Inflammatory macrophage treated with lipopolysaccharide for 1 hour (primary cell): ENCODE measurements at regions not wholly inside any gene's neighbourhood (a gene's known extent, or its start where the extent isn't known, plus 50 kb on each side); places are given as distances from the start of the nearest gene placed in this dataset.
"Not testable (repeated sequence)": the region's sequence is repeated elsewhere in the genome, so short reads cannot be mapped to it uniquely, and the experiment has no call there.

Experiments
- DNase-seq, 2 donors: peaks; one replicate each; pipeline ENCODE4 v3.0.0-alpha.2; 2020 to 2022

DNA sequence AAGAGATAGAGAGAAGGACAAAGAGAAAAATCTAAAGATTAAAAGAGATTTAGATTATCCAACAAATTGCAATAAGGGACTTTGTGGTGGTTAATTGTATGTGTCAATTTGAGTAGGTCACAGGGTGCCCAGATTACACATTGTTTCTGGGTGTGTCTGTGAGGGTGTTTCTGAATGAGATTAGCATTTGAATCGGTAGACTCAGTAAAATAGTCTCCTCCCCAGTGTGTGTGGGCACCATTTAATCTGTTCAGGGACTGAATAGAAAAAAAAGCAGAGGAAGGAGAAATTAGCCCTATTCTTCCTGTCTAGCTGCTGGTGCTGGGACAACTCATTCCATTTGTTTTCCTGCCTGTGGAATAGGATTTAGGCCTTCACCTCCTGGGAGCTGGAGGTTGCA lies 339.8 kb upstream of the EPHA4 start:
- DNase-seq: no peak

DNA sequence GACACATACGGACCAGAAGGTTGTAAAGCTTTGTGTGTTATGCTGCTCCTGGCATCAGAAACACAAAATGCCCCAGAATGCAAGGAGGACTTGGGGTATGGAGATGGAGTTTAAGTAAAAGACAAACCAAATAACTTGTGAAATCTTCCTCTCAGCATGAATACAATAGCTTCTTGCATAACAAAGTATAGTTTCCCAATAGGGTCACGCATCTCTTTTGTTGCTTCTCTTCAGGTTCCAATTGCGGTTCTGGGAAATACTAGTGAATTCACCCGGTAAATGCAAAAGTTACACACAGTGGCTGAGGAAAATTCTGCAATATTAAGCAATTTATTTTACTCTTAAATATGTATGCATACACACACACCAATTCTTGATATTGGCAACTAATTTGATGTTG lies 339.2 kb upstream of the EPHA4 start:
- no peak for DNase-seq

DNA sequence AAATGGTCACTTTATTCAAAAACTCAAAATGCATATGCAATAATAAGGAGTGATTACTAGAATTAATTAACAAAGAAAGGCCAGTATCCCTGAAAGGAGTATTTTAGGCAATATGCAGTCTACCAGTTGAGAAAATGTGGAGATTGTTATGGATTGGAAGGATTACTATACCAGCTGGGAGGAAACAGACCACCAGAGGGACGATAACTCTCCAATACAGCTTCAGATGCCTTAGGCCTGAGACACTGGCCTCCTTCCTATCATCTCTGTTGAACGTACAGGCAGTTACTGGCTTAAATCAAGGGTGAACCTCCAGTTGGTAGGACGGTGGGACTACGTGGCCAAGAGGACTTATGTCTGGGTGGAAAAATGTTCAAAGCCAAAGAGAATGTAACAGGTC lies 336.4 kb upstream of the EPHA4 start:
- no peak for DNase-seq

DNA sequence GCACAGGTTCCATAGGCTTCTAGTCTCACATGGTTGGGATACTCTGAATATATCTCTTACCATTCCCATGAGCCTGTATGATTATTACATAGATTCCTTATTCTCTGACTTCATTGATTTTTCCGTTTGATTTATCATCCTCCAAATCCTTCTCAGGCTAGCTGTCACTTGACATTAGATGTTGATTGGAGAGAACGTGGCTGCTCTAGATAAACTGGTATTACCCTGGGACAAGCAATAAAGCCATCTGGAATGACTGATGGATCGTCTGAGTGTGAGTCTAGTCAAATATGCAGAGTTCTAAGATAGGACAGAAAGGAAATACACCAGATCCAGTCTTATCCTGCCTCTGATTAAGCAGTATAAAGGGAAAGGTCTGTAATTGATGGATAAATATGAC lies 325.6 kb upstream of the EPHA4 start:
- DNase-seq: no peak

DNA sequence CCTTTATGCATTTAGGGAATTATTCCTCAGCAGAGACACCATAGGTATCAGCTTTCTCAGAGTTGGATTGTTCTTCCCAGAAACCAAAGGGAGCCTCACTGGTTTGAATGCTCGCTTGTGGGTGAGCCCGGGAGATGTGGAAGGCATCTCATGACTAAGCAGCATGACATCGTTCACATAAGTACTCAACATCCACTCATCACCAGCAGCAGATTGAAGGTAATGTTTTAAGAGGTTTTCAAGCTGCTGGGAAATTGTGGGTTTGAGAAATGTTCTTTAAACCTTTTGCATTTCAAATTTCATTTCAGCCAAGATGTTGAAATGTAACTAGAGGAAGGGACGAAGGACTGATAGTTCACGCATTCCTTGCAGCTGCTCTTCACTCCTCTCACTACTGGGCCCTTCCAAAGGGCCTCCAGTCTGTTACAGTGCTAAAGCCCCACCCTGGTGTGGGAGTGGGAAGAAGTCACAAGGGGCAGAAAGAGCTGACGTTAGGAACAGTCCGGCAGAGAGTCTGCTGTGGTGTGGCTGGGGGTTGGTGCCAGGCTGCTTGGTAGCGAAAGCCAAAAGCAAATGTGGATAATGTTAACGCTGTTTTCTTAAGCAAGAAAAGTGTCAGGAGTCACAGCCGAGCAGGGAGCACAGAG lies 324.5 kb upstream of the EPHA4 start:
- no peak for DNase-seq

DNA sequence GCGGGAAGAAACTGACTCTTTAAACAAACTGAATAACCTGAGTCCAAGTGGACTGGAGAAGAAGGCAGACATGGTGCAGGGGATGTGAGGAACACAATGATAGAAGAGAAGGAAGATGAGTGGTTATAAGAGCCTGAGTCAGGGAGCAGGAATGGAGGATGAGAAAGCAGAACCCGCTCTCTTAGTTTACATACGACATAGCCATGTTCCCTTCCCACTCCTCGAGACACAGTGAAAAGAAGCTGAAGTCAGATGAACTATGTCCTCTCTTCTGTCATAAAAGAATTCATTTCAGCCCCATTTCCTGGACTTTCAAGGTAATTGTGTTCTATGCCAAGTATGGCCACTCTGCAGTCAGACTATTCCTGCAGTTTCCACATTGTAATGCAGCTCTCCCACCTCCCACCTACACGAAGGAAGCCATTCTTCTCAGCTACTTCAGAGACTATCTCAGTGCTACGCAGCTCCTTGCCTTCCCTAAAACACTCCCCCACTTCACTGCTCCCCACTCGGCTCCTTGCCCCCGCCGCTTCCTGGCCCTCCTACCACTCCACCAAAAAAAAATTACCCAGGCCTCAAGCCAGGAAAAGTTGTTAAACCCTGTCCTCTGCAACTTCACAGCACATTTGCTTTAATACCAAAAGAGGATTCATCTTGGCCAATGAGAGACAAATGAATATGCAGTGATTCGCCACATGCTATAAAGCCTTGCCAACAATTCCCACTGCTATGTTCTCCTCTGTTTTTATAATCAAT lies 323.4 kb upstream of the EPHA4 start:
- DNase-seq: no peak

DNA sequence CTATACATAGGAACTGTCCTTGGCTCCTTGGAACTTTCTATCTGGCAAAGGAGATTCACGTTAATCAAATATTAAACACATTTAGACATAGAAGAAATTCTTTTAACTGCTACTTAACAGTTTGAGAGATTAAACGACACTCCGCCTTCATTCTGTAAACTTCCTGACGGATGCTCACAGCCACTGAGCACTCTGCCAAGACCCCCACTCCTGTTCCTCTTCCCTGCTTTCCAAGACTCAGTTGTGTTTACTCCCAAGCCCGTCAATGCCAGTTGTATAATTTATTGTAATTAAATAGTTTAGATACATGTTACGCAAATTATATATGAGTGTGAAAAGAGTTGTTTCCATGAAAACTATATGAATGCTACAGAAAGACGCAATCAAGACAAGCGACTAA lies 321.4 kb upstream of the EPHA4 start:
- no peak for DNase-seq

DNA sequence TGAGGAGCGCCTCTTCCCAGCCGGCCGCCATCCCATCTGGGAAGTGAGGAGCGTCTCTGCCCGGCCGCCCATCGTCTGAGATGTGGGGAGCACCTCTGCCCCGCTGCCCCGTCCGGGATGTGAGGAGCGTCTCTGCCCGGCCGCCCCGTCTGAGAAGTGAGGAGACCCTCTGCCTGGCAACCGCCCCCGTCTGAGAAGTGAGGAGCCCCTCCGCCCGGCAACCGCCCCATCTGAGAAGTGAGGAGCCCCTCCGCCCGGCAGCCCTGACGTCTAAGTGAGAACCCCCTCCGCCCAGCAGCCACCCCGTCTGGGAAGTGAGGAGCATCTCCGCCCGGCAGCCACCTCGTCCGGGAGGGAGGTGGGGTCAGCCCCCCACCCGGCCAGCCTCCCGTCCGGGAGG lies 319.9 kb upstream of the EPHA4 start:
- DNase-seq: not testable (repeated sequence)

DNA sequence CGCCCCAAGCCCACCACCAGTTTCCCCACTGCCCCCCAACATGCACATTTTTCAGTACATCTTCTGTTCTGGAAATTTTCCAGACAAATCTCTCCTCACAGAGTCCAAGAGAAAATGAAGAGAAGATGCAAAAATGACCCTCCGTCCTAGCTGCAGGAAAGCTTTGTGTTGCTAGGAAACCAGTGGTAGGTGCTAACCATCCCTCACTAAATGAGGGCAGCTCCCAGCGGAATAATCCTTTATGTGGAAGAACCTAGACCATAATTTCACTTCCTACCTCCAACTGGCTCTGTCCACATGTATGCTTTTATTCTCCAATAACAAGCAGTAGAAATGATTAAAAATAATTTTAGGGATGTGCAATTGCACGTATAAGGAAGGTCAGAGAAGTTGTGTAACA lies 311.9 kb upstream of the EPHA4 start:
- DNase-seq: no peak

DNA sequence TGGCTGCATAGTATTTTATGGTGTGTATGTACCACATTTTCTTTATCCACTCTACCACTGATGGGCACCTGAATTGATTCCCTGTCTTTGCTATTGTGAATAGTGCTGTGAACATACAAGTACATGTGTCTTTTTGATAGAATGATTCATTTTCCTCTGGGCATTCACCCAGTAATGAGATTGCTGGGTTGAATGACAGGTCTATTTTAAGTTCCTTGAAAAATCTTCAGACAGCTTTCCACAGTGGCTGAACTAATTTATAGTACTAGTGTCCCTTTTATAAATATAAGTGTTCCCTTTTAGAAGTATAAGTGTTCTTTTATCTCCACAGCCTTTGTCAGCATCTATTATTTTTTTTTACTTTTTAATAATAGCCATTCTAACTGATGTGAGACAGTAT lies 303.9 kb upstream of the EPHA4 start:
- DNase-seq: no peak

DNA sequence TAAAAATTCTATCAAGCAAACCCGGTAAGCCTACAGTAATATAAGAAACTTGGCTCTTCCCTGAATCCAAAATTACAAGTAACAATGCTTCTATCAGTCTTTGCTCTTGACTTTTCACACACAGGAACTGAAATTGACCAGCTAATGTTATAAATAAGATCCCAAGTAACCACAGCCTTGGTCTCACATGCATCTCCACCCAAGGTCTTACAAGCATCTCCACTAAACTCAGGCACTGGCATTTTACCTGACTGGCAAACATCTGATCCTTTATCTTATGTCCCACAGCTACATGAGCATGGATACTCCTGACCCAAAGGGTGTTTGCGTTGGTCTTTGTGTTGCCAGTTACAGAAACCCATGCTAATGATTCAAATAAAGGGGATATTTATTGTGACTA lies 302.3 kb upstream of the EPHA4 start:
- no peak for DNase-seq

DNA sequence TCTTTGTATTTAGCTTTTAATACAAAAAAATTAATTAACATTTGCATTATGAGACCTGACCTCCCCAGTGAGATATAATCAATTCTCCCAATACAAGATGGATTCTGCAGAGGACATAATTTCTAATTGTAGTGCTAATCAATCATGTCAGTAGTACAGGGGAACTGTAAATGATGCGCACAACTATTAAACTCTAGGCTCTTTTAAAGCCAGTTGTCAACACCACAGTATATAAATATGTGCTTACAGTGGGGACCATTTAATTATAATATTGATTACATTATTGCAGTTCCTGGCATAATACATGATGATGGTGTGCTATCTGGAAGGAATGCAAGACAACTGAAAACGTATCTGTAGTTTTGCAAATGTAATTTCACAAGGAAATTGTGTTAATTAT lies 285.6 kb upstream of the EPHA4 start:
- no peak for DNase-seq

DNA sequence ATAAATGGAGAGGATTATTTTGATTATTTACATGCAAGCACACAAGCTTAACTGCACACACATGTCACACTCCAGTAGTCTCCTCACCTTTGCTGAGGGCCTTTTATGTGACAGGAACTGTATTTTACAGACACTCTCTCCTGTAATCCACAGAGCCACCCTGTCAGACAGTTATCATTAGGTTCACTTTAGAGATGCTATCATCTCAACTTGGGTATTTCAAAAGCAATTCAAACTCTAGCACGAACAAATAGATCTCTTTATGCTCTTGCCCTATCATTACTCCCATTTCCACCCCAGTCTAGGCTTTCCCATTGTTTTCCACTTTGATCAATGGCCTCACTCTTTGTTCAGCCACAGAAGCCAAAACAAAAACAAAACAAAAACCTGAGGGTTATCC lies 281.2 kb upstream of the EPHA4 start:
- no peak for DNase-seq

DNA sequence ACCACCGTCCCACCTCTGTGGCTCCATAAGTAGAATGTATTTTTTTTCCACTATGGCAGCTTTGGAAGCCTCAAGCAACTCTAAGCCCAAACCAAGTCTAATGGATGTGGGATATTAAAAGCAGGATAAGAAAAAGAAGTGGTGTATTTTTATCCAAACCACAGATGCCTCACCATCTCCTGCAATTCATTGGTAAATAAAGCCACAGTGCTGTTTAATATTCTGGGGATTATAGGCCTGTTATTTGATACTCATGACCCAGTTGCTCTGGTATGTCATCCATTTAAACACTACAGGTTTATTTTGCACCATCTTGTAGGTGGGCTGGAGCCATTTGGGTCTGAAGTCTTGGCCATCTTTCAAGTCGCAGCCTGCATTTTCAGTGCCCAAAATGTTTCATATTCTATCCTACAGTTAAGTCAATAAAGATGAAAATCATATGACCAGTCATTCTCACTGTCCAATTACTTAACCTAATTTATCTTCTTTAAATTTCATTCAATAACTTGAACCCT lies 279.5 kb upstream of the EPHA4 start:
- DNase-seq: no peak

DNA sequence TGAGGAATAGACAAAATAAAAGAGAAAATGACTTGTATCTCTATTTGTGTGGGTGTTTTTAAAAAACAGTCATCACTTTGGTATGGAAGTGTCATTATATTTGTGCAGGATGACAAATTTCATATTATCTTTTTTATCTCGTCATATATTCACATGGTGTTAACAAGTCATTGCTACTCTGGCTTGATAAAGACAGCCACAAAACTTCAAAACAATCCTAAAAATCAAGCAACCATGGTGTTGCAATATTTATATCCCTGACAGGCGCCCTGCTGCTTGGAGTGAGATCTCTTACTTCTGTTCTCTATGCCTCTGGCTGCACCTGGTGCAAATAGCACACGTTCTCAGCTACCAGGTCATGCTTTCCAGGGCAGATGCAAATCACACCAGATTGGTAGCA lies 278.0 kb upstream of the EPHA4 start:
- DNase-seq: no peak

DNA sequence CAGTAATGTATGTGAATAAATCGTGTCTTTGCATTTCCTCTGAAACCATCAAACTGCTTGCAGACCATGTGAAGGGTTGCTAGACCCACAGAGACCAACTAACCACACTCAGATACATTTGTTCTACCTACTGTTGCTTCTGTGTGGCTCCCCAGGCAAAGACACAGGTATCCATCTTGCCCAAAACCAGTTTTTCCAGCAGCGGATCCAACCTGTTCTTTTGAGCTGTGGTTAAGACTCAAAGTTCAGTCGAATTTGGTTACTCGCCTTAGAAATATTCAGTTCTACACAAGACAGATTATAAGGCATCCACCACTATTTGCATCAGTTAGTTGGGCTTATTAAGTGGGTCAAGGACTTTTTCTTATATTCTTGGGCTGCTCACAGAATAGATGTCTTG lies 276.2 kb upstream of the EPHA4 start:
- DNase-seq: no peak

DNA sequence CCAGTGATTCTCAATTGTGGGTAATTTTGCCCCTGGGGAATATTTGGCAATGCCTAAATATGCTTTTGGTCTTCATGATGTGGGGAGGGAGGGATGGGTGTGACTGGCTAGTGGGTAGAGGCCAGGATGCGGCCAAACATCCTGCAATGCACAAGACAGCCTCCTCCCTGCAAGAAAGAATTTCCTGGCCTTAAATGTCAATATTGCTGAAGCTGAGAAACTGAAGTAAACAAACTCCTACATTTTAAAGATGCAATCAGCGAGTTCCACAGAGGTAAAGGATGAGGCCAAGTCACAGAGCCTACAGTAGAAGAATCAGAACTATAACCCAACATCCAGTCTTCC lies 272.9 kb upstream of the EPHA4 start:
- no peak for DNase-seq

DNA sequence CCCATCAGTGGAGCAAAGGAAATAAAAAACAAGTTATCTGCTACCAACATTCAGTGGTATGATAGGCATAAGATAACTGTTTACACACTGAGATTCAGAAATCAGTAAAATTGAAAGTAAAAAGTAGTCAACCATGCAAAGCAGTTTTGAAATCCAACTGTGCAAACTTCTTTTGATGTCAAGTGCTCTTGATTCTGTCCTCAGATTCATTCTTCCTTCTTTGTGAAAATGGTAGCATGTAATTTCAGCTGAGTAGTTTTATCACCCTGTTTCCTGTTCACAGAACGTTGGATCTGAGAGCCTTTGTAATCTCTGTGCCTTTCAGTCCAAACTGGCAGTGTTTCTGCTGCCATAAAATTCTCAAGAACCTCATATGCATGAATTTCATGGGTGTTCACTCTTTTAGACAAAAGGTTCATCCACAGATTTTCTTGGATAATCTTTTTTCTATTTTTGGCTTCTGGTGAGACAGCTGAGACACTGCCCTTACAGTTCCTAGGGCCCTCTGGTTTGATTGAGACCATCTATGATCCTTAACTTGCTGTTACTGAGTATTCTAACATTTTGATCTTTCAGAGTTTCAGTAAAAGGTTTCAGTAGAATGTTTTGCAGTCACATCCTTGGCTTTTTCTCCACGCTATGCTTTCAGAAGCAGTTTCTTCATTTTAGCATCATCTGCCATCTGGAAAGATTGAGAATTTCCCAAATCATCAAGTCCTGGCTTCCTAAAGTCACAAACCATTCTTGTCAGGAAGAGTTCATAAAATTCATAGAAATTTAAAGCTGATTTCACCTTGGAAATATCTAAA lies 272.3 kb upstream of the EPHA4 start:
- no peak for DNase-seq

DNA sequence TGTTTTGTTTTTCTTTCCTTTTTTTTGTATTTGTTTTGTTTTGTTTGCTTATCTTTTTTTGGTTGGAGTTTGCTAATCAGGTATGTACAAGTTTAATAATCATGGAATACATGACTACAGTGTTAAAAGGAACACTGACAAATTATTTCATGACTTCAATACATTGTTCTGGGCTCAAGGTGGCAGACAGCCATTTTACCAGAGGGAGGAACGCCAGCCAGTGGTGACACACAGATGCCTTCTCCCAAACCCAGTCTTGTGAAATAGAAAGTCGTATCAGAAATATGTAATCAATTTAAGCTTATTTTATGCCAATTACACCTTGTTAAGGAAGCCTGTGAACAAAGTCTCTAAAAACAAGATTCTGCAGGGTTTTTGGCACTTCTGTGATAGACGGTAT lies 264.0 kb upstream of the EPHA4 start:
- DNase-seq: no peak

DNA sequence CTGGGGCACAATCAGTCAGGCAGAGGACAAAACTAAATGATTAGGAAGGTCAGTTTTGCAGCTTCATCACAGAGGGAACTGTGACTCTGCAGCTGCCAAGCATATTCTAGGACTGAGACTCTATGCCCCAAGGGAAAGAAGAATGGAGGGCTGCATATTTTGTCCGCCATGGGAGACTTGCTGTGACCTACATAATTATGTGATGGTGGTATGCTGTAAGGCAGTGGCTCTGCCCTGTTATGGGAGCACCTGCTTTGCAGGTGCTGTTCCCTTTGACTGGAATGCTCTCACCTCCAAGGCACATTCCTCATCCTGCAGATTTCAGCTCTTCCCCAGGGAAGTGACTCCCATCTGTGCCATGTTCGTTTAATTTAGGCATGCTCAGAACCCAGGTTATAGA lies 261.9 kb upstream of the EPHA4 start:
- DNase-seq: no peak

DNA sequence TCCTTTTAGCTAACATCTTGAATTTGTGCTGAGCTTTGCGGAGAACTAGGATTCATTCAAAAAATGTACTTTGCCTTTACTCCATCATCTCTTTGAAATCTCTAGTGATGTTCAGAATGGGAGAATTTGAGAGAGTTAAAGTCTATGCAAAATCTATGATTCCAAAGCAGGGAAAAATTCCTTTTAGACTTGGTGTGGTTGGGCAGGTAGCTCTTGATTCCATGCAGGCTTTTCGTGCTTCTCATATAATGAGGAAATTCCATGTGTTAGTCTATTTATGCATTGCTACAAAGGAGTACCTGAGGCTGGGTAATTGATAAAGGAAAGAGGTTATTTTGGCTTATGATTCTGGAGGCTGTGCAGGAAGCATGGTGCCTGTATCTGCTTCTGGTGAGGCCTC lies 258.9 kb upstream of the EPHA4 start:
- DNase-seq: no peak

DNA sequence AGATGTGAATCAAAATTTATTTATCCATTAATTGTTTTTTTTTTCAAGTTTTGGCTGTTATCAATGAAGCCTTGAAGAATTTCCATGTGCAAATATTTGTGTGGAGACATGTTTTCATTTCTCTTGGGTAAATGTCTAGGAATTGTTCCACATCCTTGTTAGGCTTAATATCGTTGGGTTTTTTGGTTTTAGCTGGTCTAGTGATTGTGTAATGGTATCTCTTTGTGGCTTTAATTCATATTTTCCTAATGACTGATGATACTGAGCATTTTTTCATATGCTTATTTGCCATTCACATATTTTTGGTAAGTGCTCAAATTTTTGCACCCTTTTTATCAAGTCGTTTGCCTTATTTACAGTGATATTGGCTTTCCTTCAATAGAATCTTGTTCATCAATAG lies 250.3 kb upstream of the EPHA4 start:
- DNase-seq: no peak

DNA sequence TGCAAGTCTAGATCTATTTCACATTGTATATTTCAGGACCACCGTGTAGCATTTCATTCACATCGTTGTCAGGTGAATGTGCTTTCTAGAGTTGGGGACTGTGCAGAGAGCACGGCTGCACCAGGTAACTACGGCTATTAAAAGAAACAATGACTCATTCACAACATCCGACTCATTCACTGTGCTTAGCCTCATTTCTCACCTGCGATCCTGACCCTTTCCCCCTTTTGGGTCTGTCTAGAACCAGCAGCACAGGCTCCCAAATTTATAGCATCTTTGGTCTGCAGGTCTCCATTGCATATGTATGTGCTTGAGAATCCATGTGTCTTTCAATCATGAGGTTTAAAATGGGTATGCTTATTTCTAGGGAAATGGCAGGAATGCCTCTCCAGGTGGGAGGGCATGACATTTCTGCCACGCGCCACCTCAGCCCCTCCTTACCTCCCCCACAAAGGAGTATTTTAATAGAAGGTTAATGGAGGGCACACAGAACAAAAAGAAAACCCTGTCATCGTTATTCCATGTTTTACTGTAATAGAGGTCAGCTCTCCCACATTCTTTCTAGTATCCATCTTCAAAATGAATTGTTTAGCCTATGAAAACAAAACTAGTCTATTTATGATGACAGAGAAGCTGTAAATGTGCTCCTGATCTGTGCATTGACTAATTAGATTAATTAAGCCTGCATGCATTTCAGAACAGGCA lies 246.7 kb upstream of the EPHA4 start:
- no peak for DNase-seq
